BJ (cell line): ENCODE measurements at regions not wholly inside any gene's neighbourhood (a gene's known extent, or its start where the extent isn't known, plus 50 kb on each side); places are given as distances from the start of the nearest gene placed in this dataset.
"Not testable (repeated sequence)": the region's sequence is repeated elsewhere in the genome, so short reads cannot be mapped to it uniquely, and the experiment has no call there.

ENCODE experiments used
- CTCF ChIA-PET: fragments of 350-600 bp; formaldehyde crosslinking; extraction: SDS; loops from one replicate; lab custom pipeline; 2021; ENCODE audit warnings: antibody characterized with exemption, inconsistent platforms; lab: Yijun Ruan, JAX
- POLR2A ChIA-PET: fragments of 300-600 bp; sonication (Branson Sonifier 250); formaldehyde crosslinking; extraction: SDS; loops from one replicate; lab custom pipeline; 2021; ENCODE audit warnings: antibody characterized with exemption; lab: Charles Lee
- DNase-seq: peaks from one replicate; pipeline ENCODE4 v3.0.0-alpha.2; 2011; ENCODE audit warnings: low read depth
- H3K27me3 ChIP-seq: 2 replicates; pipeline ENCODE4 v1.6.0; 2011; ENCODE audit warnings: low read length; ENCODE audit not compliant: control insufficient read depth, insufficient read depth
- H3K36me3 ChIP-seq: 2 replicates; pipeline ENCODE4 v1.5.1; 2011; ENCODE audit warnings: low read length; ENCODE audit not compliant: control insufficient read depth, insufficient read depth
- H3K4me3 ChIP-seq: 2 replicates; pipeline ENCODE4 v1.5.1; 2011; ENCODE audit warnings: low read depth, mild to moderate bottlenecking, control low read depth, low read length
- TF ChIP-seq, protein P1 (sequence below): IDR thresholded peaks from 2 replicates; pipeline ENCODE4 v1.5.1; 2011; ENCODE audit warnings: low read depth, mild to moderate bottlenecking, control low read depth, inconsistent platforms, low read length, moderate library complexity; ENCODE audit not compliant: insufficient read depth

DNA sequence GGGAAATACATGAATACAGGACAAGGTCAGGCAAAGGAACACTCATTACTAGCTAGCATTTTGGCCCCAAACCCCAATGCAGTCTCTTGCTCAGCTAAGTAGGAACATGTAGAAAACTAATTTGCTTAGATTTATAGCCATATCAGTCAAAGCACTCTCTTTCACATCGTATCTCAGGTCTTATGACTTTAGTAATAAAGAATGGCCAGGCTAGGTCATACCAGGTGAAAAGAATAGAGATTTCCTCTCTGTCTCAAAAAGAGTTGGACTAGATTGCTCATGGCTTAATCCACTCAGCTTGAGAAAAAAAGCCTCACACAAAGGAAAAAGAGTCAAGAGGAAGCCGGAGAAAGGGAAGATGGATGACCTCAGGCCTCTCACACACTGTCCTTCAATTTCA is 772.7 kb upstream of the SEMA6A start:
- no peak for DNase-seq
- H3K4me3 ChIP-seq = no peak overlapping the region
- ChIA-PET CTCF (no interaction called here), POLR2A (no interaction called here)
- no peaks in the 10 kb centered on the region for H3K36me3 ChIP-seq
- TF ChIP-seq, protein P1, sequence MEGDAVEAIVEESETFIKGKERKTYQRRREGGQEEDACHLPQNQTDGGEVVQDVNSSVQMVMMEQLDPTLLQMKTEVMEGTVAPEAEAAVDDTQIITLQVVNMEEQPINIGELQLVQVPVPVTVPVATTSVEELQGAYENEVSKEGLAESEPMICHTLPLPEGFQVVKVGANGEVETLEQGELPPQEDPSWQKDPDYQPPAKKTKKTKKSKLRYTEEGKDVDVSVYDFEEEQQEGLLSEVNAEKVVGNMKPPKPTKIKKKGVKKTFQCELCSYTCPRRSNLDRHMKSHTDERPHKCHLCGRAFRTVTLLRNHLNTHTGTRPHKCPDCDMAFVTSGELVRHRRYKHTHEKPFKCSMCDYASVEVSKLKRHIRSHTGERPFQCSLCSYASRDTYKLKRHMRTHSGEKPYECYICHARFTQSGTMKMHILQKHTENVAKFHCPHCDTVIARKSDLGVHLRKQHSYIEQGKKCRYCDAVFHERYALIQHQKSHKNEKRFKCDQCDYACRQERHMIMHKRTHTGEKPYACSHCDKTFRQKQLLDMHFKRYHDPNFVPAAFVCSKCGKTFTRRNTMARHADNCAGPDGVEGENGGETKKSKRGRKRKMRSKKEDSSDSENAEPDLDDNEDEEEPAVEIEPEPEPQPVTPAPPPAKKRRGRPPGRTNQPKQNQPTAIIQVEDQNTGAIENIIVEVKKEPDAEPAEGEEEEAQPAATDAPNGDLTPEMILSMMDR = no peak
- no peaks in the 10 kb centered on the region for H3K27me3 ChIP-seq

DNA sequence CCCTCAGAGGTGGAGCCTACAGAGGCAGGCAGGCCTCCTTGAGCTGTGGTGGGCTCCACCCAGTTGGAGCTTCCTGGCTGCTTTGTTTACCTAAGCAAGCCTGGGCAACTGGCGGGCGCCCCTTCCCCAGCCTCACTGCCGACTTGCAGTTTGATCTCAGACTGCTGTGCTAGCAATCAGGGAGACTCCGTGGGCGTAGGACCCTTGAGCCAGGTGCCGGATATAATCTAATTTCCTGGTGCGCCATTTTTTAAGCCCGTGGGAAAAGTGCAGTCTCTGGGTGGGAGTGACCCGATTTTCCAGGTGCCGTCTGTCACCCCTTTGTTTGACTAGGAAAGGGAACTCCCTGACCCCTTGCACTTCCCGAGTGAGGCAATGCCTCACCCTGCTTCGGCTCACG is 769.1 kb upstream of the SEMA6A start:
- H3K36me3 ChIP-seq, H3K4me3 ChIP-seq, DNase-seq, POLR2A ChIA-PET, CTCF ChIA-PET, H3K27me3 ChIP-seq: not testable (repeated sequence)

DNA sequence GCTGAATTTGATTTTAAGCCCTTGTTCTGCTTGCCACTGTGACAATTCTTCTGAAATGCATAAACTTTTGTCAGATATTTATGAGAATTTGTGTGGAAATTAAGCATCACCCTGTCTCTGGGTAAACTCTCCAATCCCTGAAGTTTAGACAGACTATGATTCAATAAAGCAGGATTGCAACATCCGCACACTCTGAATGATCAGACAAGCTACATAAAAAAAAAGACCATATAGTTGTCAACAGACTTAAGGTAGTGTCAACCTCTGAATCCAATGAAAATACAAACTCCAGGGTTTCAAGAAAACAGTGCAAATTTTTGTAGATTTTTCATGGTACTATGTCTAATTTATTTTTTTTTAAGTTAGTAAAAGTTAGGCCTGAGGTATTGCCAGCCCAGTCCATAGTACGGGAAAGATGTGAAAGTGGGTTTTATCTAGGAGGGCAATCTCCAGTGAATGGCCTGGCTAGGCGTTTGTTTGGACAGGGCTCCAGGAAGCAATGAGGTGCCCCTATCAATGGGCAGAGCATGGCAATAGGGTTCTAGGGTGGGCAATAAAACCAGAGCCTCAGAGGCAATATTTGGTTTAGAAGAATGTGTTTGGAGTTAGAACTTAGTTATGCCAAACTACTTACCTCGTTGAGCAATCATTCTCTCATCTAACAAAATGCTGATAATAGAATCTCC is 762.6 kb upstream of the SEMA6A start:
- Histone ChIP-seq H3K27me3 (no peaks in the 10 kb centered on the region), H3K4me3 (no peak overlapping the region), H3K36me3 (no peaks in the 10 kb centered on the region)
- ChIA-PET CTCF (no interaction called here), POLR2A (no interaction called here)
- TF ChIP-seq, protein P1 = no peak
- DNase-seq = no peak

DNA sequence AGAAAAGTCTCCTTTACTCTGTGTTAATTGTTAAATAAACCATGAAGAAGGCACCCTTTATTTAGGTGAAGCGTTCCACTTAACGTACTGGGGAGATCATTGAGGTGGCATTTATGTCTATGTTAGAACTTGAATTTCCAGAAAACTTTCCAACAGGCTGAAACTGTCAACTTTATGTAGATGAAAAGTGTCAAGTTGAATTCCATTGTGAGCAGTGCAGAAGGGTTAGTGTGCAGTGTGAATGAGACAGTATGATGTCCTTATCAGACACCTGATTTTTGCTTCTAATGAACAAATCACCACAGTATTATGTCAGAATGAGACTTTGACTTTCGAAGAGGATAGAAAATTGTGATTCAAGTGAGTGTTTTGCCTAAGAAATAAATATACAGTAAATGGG is 761.6 kb upstream of the SEMA6A start:
- no peak for DNase-seq
- Histone ChIP-seq H3K36me3 (no peaks in the 10 kb centered on the region), H3K4me3 (no peak overlapping the region), H3K27me3 (no peaks in the 10 kb centered on the region)
- CTCF ChIA-PET = no interaction called here
- TF ChIP-seq, protein P1 = no peak
- POLR2A ChIA-PET = no interaction called here

DNA sequence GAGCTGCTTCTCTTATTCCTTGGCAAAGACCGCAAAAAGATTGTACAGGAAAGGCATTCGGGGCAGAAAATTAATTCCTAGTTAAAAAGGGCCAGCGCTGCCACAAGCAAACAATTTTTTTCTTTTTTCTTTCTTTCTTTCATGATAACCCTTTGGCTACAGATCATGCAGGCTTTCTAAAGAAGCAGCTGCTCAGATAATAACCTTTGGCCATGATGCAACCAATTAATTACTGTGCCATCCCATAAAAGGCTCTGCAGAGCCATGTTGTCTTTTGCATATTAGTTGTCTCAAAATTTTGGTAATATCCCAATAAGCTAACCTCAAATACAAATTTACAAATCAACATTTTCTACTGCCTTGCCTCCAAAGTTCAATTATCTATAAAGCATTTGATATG is 758.4 kb upstream of the SEMA6A start:
- Histone ChIP-seq H3K36me3 (no peaks in the 10 kb centered on the region), H3K4me3 (no peak overlapping the region), H3K27me3 (no peaks in the 10 kb centered on the region)
- CTCF ChIA-PET = no interaction called here
- POLR2A ChIA-PET = no interaction called here
- TF ChIP-seq, protein P1 = no peak
- no peak for DNase-seq

DNA sequence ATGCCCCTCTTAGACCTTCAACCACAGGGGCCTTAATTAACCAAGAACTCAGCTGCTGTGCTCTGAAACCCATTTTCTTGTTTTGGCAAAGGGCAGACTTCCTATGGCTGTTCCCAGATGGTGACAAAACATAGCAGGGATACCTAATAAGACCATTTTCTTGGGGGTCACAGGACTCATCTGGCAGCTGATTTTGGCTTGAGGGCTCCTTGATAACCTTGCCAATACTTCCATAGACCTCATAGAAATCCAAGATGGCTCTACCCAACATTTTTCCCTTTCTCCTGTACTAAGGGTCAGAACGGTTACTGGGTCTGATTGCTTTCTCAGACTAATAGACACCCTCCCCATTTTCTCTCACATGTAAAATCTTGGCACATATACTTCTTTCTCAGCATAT is 757.7 kb upstream of the SEMA6A start:
- TF ChIP-seq, protein P1 = no peak
- no peak overlapping the region for H3K4me3 ChIP-seq
- no peak for DNase-seq
- POLR2A ChIA-PET = no interaction called here
- CTCF ChIA-PET = no interaction called here
- no peaks in the 10 kb centered on the region for H3K27me3 ChIP-seq
- no peaks in the 10 kb centered on the region for H3K36me3 ChIP-seq
